GM19395 (cell line): ENCODE measurements at regions not wholly inside any gene's neighbourhood (a gene's known extent, or its start where the extent isn't known, plus 50 kb on each side); places are given as distances from the start of the nearest gene placed in this dataset.
A peak's percentile ranks its signal among the peaks of the same experiment; 100 is the strongest.
"Not testable (repeated sequence)": the region's sequence is repeated elsewhere in the genome, so short reads cannot be mapped to it uniquely, and the experiment has no call there.

Experiments used
- ATAC-seq: cut with Tn5 transposase; IDR thresholded peaks from one replicate; pipeline ENCODE4 v1.9.1; 2021; ENCODE audit warnings: mild to moderate bottlenecking, moderate library complexity; ENCODE audit not compliant: unreplicated experiment

GRCh38 chrX:69431420-69431819 is 72.7 kb upstream of the NALF2 start:
- ATAC-seq = no peak

- ATAC-seq = no peak
Measured at GRCh38 chrX:69430785-69431184, 73.3 kb upstream of the NALF2 start.

GRCh38 chrX:69429339-69430015 is 74.6 kb upstream of the NALF2 start:
- no peak for ATAC-seq

GRCh38 chrX:69428216-69428615 is 75.9 kb upstream of the NALF2 start:
- ATAC-seq = no peak

GRCh38 chrX:69424910-69425309 is 79.2 kb upstream of the NALF2 start:
- no peak for ATAC-seq

- ATAC-seq = no peak
Measured at GRCh38 chrX:69424161-69424560, 80.0 kb upstream of the NALF2 start.

GRCh38 chrX:69422208-69422607 is 81.9 kb upstream of the NALF2 start:
- ATAC-seq = not testable (repeated sequence)

GRCh38 chrX:69415698-69416097 is 88.4 kb upstream of the NALF2 start:
- ATAC-seq = no peak

GRCh38 chrX:69412661-69413060 is 91.5 kb upstream of the NALF2 start:
- no peak for ATAC-seq

GRCh38 chrX:69398881-69399280 is 105.2 kb upstream of the NALF2 start:
- ATAC-seq = no peak

- no peak for ATAC-seq
Measured at GRCh38 chrX:69396916-69397315, 107.2 kb upstream of the NALF2 start.

GRCh38 chrX:69395306-69395705 is 108.8 kb upstream of the NALF2 start:
- no peak for ATAC-seq

- no peak for ATAC-seq
Measured at GRCh38 chrX:69389101-69389501, 115.0 kb upstream of the NALF2 start.

- ATAC-seq = no peak
Measured at GRCh38 chrX:69388526-69388925, 115.6 kb upstream of the NALF2 start.

GRCh38 chrX:69387567-69388487 is 116.3 kb upstream of the NALF2 start:
- ATAC-seq = peak; percentile 76

GRCh38 chrX:69386681-69387080 is 117.4 kb upstream of the NALF2 start:
- no peak for ATAC-seq

GRCh38 chrX:69379412-69379811 is 124.7 kb upstream of the NALF2 start:
- ATAC-seq = no peak

GRCh38 chrX:69374569-69374968 is 129.6 kb upstream of the NALF2 start:
- no peak for ATAC-seq

GRCh38 chrX:69372435-69372834 is 131.7 kb upstream of the NALF2 start:
- ATAC-seq = no peak

GRCh38 chrX:69371159-69371558 is 133.0 kb upstream of the NALF2 start:
- ATAC-seq = no peak

GRCh38 chrX:69369999-69370398 is 134.1 kb upstream of the NALF2 start:
- no peak for ATAC-seq

- no peak for ATAC-seq
Measured at GRCh38 chrX:69366183-69366582, 137.9 kb upstream of the NALF2 start.
